Hematopoietic multipotent progenitor cell treated with erythropoietin and hydrocortisone succinate and interleukin-3 and kit ligand, for 17 days (in vitro differentiated cells): ENCODE measurements at regions not wholly inside any gene's neighbourhood (a gene's known extent, or its start where the extent isn't known, plus 50 kb on each side); places are given as distances from the start of the nearest gene placed in this dataset.
A peak's percentile ranks its signal among the peaks of the same experiment; 100 is the strongest.
"Not testable (repeated sequence)": the region's sequence is repeated elsewhere in the genome, so short reads cannot be mapped to it uniquely, and the experiment has no call there.

Experiments used
- DNase-seq: peaks from one replicate; pipeline ENCODE4 v3.0.0-alpha.2; 2015; ENCODE audit warnings: low spot score

- DNase-seq = not testable (repeated sequence)
Observed at GRCh38 chrX:31014474-31014873, 57.4 kb downstream of the FTHL17 start.

GRCh38 chrX:31012509-31013025 lies 59.3 kb downstream of the FTHL17 start:
- DNase-seq = no peak

- DNase-seq = no peak
Observed at GRCh38 chrX:31007321-31007720, 64.5 kb downstream of the FTHL17 start.

DNA sequence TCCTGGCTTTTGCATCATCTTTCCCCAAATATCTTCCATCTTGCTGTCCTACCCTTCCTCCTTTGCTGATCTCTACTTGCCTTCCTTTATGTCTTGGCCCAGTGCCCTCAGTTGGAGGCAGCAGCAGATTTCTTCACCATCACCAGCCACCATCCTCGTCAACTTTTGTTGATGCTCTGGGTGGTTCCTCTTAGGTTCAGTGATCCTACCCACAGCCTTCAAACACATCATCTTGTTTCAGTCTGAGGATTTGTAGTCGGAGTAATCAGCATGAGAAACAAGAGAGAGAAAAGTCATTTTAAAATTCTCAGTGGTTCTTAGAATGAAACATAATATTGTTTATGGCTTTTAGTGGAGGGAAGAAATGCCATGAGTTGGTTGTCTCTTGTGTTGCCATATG lies 65.8 kb downstream of the FTHL17 start:
- DNase-seq = no peak

GRCh38 chrX:30997411-30997810 lies 74.4 kb downstream of the FTHL17 start:
- no peak for DNase-seq

DNA sequence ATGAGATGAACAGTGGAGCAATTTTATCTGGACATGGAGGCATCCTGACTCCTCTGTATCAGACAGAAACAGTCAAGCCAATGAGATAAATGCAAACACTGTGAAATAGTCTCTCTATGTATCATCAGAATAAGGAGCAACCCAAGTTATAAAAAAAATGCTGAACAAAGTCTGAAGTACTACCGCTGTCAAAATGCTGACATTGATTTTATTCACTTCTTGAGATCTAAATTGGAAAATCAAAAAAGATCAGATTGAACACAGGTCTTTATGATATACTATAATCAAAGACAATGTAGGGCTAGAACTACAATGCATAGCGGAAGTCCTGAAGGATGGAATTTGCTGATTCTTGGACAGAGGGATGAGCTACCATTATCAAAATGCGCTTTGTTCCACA lies 76.1 kb downstream of the FTHL17 start:
- no peak for DNase-seq

GRCh38 chrX:30995060-30995700 lies 76.7 kb downstream of the FTHL17 start:
- no peak for DNase-seq

GRCh38 chrX:30994018-30994417 lies 77.8 kb downstream of the FTHL17 start:
- DNase-seq = not testable (repeated sequence)

DNA sequence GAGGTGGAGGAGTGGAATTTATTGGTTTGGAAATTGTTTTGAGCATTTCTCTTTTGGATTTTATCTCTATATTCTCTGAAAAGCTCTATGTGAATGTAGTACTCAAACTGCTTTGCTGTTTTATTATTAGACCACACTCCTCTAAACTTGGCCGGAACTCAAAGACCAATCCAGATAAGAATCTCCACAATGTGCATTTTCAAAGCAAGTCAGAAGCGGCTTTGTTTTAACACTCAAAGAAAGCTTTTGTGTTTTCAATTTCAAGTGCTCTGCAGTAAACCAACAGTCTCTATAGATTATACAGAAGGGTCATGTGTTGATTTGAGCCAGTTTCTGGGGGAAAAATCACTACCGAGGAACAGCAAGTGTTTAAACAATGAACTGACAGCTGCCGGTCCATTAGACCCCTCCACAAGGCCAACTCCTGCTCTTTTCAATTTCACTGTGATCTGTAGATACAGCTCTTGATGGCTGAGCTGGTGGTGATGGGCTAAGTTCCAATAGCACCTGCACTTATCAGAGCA lies 79.4 kb downstream of the FTHL17 start:
- no peak for DNase-seq

GRCh38 chrX:30990361-30990760 lies 81.5 kb downstream of the FTHL17 start:
- DNase-seq = no peak

DNA sequence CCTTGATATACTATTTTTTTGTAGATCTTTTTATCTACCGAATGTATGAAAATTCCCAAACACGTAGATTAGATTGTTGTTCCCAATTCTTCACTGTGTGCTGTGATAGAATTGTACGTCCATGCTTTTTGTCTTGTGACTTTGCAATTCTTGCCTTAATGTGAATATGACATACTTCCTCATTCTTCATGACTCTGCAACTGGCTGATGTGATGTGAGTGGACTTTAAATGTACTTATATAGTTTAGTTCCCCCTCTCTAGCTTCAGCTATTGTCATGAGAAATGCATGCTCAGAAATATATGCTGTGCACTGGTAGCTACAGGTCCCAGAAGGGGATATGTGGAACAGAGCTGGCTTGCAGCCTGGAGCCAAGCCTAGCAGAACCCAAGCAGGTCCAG lies 89.4 kb downstream of the FTHL17 start:
- no peak for DNase-seq

DNA sequence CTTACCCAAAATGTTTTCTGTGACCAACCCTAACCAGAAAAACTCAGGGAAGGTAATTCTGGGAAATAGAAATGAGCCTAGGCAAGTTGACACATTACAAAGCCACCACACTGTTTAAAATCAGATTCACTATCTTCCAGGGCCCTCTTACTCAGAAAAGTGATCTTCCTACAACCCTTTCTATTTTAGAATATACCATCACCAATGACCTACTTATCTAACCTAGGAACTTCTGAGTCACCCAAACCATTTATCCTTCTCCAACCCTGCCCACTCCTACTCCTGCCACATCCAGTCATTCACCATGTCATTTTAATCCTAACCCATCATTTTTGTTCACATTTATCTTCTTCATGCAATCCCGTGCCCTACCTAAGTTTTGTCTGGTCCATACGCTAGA lies 89.9 kb downstream of the FTHL17 start:
- DNase-seq = no peak

DNA sequence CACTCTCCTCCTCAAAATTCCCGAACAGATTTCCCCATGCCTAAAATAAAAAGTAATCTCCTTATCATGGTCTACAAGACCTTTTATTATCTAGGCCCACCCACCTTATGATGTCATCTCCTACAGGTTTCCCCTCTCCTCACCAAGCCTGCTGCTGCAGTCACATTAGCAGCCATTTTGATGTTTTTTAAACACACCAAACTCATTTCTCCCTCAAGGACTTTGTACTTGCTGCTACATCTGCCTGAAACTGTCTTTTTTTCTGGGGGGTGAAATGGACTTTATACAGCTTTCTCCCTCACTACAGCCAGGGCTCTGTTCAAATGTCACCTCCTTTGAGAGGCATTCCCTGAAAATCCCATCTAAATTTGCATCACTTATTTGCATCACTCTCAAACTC lies 90.2 kb upstream of the TAB3 start:
- no peak for DNase-seq

- DNase-seq = no peak
Observed at GRCh38 chrX:30975467-30975866, 86.4 kb upstream of the TAB3 start.

GRCh38 chrX:30973784-30974427 lies 84.9 kb upstream of the TAB3 start:
- no peak for DNase-seq

- DNase-seq = peak; percentile 31
Observed at GRCh38 chrX:30971774-30972603, 82.9 kb upstream of the TAB3 start.

GRCh38 chrX:30967516-30967915 lies 78.5 kb upstream of the TAB3 start:
- DNase-seq = no peak

GRCh38 chrX:30965767-30966166 lies 76.7 kb upstream of the TAB3 start:
- no peak for DNase-seq

- DNase-seq = no peak
Observed at GRCh38 chrX:30961387-30962174, 72.5 kb upstream of the TAB3 start.

DNA sequence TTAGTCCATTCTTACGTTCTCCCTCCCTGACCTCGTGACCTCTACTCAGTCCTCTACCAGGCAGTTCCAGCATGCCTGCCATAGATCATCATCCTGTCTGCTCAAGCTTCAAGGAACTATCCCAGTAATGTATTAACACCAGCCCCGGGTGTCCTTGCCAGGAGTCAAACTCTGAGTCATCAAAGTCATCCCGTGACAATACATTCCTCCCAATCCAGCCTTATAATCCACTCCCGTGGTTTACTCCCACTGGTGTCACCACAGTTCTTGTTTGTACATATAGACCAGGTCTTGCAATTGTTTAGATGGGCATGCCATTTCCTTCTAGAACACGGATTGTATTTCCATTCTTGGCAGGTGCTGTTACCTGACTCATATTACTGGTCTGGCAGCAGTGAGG lies 68.7 kb upstream of the TAB3 start:
- DNase-seq = no peak

DNA sequence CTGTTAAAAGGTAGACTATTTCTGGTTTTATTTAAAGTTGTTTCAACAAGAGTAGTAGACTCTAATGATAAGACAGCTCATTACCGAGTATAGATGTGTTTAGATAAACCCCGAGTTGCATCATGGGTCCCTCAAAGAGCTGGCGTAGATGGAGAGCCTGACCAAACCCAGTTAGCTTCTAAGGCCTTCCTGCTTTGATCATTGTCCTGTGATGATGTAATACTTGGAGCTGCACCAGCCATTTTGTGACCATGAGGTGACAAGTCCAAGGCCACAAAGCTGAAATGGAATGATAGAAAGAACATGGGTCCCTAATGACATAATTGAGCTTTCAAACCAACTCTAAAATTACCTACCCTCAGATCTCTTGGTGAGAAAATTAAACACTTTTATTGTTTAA lies 66.6 kb upstream of the TAB3 start:
- DNase-seq = no peak

DNA sequence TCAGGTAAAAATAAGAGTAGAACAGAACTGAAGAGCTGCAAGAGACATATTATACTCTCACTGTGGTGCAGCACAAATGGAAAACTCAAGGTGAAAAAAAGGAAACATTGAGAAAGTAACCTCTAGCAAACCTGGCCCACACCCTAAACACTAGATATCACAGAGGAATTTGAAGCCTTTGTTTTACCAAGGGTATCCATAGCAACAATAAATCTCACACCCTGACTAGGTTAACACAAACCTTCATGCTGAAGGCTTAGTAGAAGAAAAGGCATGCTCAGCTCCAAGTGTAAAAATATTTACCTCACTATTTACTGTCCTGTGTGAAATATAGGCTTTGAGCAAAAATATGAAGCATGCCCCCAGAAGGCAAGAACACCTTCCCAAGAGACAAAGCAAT lies 61.9 kb upstream of the TAB3 start:
- no peak for DNase-seq
